Lower lobe of right lung (tissue), 2 donors: ENCODE measurements at regions not wholly inside any gene's neighbourhood (a gene's known extent, or its start where the extent isn't known, plus 50 kb on each side); places are given as distances from the start of the nearest gene placed in this dataset.

Source experiments
- ATAC-seq, 2 donors: fragments of 200-7000 bp; cut with Tn5 transposase; one replicate each; pipeline ENCODE4 v1.9.1; 2020 to 2022; ENCODE audit warnings: mild to moderate bottlenecking in 2 of 2, moderate library complexity in 2 of 2
- DNase-seq: peaks from one replicate; pipeline ENCODE4 v3.0.0-alpha.2; 2020
- H3K27ac ChIP-seq: fragments of 200-600 bp; one replicate; pipeline ENCODE4 v1.8.0; 2022
- H3K27me3 ChIP-seq: fragments of 200-600 bp; one replicate; pipeline ENCODE4 v1.8.0; 2022; ENCODE audit warnings: low read depth
- H3K36me3 ChIP-seq: fragments of 200-600 bp; one replicate; pipeline ENCODE4 v1.8.0; 2022; ENCODE audit warnings: mild to moderate bottlenecking
- H3K4me1 ChIP-seq: fragments of 200-600 bp; one replicate; pipeline ENCODE4 v1.8.0; 2022
- H3K4me3 ChIP-seq: fragments of 200-600 bp; one replicate; pipeline ENCODE4 v1.8.0; 2022; ENCODE audit warnings: mild to moderate bottlenecking
- H3K9me3 ChIP-seq: fragments of 200-600 bp; one replicate; pipeline ENCODE4 v1.8.0; 2022
- intact Hi-C: fragments of 100-400 bp; cut with DNase I; formaldehyde crosslinking; loops from one replicate; pipeline ENCODE4 v1.11.0; 2022
- TF ChIP-seq, protein P1 (sequence below): fragments of 200-600 bp; IDR thresholded peaks from one replicate; pipeline ENCODE4 v1.8.0; 2022; ENCODE audit warnings: antibody characterized with exemption, mild to moderate bottlenecking
- donor health status: DM: no; HTN: yes; CAD: no; lungs with severe emphysema.

DNA sequence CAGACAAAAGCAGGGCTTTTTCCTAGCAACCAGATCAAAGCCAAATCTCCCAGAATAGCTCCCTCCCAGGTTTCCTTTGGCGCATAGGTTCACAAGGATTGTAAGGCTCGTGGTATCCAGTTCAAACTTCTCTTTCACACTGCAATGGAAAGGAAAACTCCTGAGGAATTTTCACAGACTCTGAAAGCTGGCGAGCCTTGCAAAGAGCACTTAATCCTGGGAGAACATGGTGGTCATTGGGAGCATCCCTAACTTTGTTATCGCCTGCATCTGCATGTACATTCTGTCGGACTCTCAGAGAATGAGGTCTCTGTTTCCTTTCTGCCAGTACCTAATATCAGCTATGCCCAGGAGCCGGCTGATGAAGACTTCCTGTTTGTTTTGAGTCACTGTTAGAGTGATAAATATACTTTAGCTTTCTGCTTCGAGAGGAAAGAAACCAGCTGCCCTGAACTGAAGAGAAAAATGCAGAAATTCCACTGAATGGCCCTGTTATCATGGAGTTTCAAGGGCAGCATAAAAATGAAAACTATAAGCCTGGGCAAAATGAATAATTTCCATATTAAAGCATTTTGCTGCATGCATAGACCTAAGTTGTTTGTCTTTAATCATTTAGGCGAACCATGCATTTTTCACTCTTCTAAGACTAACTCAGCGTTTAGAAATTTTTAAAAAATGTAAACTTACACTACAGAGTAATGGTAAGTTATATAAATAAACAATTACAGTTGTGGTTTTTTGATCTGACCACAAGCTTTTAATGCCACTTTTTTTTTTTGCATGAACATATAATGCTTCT is 76.4 kb upstream of the ZEB2 start:
- peak in 1 of 2 donors; percentile 42 for ATAC-seq

DNA sequence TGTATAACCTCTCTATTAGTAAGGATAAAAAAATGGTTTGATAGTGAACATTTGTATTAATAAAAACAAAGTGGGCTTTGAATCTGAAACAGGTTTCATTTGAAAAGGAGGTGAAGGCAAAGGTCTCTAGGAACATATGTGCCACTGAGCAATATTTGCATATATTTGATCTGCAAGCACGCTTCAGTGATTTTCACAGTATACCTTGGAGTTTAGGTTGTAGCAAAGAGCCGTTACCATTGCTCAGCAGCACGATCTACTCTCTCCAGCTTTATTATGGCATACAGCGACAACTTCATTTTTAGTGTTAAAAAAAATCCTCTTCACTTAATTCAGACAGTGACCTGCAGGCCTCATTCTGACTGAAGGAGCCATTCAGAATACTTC is 75.8 kb upstream of the ZEB2 start:
- Histone ChIP-seq H3K9me3 (no peaks in the 10 kb centered on the region), H3K4me1 (peaks cover 20% of the 10 kb centered on the region), H3K27me3 (no peaks in the 10 kb centered on the region), H3K4me3 (no peak overlapping the region), H3K36me3 (no peaks in the 10 kb centered on the region), H3K27ac (no peak overlapping the region)
- intact Hi-C loops, result no loop called here
- ATAC-seq, result no peak
- TF ChIP-seq, protein P1, sequence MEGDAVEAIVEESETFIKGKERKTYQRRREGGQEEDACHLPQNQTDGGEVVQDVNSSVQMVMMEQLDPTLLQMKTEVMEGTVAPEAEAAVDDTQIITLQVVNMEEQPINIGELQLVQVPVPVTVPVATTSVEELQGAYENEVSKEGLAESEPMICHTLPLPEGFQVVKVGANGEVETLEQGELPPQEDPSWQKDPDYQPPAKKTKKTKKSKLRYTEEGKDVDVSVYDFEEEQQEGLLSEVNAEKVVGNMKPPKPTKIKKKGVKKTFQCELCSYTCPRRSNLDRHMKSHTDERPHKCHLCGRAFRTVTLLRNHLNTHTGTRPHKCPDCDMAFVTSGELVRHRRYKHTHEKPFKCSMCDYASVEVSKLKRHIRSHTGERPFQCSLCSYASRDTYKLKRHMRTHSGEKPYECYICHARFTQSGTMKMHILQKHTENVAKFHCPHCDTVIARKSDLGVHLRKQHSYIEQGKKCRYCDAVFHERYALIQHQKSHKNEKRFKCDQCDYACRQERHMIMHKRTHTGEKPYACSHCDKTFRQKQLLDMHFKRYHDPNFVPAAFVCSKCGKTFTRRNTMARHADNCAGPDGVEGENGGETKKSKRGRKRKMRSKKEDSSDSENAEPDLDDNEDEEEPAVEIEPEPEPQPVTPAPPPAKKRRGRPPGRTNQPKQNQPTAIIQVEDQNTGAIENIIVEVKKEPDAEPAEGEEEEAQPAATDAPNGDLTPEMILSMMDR, result no peak
- DNase-seq, result no peak

More for the DNA sequence above, 76.4 kb upstream of the ZEB2 start:
- Histone ChIP-seq H3K27me3 (no peaks in the 10 kb centered on the region), H3K27ac (no peak overlapping the region), H3K9me3 (no peaks in the 10 kb centered on the region), H3K4me1 (peaks cover 20% of the 10 kb centered on the region), H3K36me3 (no peaks in the 10 kb centered on the region), H3K4me3 (peak overlapping the region; percentile 2)
- intact Hi-C loops, result no loop called here
- DNase-seq, result no peak
- TF ChIP-seq, protein P1, result no peak

- DNase-seq (no peak), ATAC-seq (no peak)
- Histone ChIP-seq H3K9me3 (no peaks in the 10 kb centered on the region), H3K36me3 (no peaks in the 10 kb centered on the region), H3K4me1 (peaks cover 20% of the 10 kb centered on the region), H3K27ac (no peak overlapping the region), H3K27me3 (no peaks in the 10 kb centered on the region), H3K4me3 (no peak overlapping the region)
- intact Hi-C loops, result no loop called here
- TF ChIP-seq, protein P1, result no peak
Measured at GRCh38 chr2:144595279-144595678, 75.4 kb upstream of the ZEB2 start.

DNA sequence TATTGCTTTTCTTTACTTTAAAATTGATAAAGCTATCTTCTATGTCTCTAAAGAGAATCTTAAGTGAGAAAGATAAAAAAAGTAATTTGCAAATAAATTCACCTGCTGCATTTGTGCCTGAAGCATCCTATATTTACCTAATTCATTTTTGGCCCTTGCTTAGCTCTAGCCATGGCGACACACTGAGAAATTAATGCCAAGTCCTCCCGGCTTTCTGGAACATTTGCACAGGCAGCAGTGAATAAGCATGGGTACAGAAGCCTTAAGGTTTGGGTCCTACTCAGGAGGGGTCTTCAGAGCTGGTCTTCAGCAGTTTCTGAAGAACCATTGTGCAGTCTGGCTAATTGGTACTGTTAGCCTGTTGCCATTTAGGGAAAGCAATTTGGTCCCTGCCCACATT is 73.9 kb upstream of the ZEB2 start:
- intact Hi-C loops, result no loop called here
- H3K27ac ChIP-seq, result no peak overlapping the region
- H3K27me3 ChIP-seq, result no peaks in the 10 kb centered on the region
- DNase-seq, result no peak
- H3K4me1 ChIP-seq, result peaks cover 20% of the 10 kb centered on the region
- no peak overlapping the region for H3K4me3 ChIP-seq
- no peaks in the 10 kb centered on the region for H3K36me3 ChIP-seq
- ATAC-seq, result no peak
- TF ChIP-seq, protein P1, result no peak
- no peaks in the 10 kb centered on the region for H3K9me3 ChIP-seq

DNA sequence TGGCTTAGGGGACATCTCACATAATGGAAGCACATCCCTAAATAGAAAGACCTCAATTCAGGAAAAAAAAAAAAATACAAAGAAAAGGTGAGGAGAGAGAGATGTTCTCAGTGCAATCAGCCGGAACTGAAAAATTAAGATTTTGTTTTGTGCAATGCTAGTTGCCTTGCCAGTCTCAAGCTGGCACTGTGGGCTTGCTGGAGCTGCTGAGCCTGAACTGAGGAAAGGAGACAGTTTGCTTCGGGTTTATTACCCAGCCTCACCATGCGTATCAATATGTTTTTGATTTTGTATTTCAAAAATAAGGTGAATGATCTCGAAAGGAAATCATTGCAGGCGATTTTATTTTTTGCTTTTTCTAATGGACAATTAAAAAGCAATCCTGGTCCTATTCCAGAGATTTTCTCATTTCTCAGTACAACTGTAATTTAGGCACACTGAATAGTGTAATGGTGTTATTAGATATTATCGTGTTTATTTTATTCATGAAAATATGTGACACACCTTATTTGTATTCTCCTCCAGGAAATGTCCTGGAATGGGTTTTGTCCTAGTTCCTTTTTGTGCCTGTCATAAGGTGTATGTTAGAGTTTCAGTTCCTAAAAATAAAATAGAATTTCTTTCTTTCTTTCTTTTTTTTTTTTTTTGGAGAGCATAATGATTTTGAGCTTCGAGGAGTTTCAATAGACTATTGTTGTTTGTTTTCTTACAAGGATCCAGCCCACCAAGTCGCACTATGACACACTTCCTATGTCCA is 72.8 kb upstream of the ZEB2 start:
- ATAC-seq (no peak), DNase-seq (no peak)
- peaks cover 20% of the 10 kb centered on the region for H3K4me1 ChIP-seq
- H3K9me3 ChIP-seq, result no peaks in the 10 kb centered on the region
- intact Hi-C loops, result no loop called here
- no peak overlapping the region for H3K4me3 ChIP-seq
- TF ChIP-seq, protein P1, result no peak
- H3K27me3 ChIP-seq, result no peaks in the 10 kb centered on the region
- no peaks in the 10 kb centered on the region for H3K36me3 ChIP-seq
- H3K27ac ChIP-seq, result no peak overlapping the region
